Neural cell (in vitro differentiated cells): ENCODE measurements at regions not wholly inside any gene's neighbourhood (a gene's known extent, or its start where the extent isn't known, plus 50 kb on each side); places are given as distances from the start of the nearest gene placed in this dataset.

Experiments
- CTCF ChIP-seq: fragments of 450-650 bp; IDR thresholded peaks from 2 replicates; pipeline ENCODE4 v1.5.1; 2014; ENCODE audit warnings: antibody characterized with exemption, mild to moderate bottlenecking, moderate library complexity; ENCODE audit not compliant: poor library complexity, severe bottlenecking
- EP300 ChIP-seq: fragments of 450-650 bp; conservative IDR thresholded peaks from 2 replicates; pipeline ENCODE4 v1.6.1; 2014; ENCODE audit warnings: antibody characterized with exemption, mild to moderate bottlenecking, moderate library complexity; ENCODE audit not compliant: poor library complexity, severe bottlenecking
- EZH2 ChIP-seq: fragments of 200-600, 300-800 bp; shearing (Covaris generic), sonication (generic); IDR thresholded peaks from 2 replicates; pipeline ENCODE4 v1.6.1; 2014; ENCODE audit warnings: antibody characterized with exemption, low read length, borderline replicate concordance, mild to moderate bottlenecking; ENCODE audit not compliant: insufficient read depth, poor library complexity, severe bottlenecking
- MXI1 ChIP-seq: fragments of 450-650 bp; conservative IDR thresholded peaks from 2 replicates; pipeline ENCODE4 v1.6.1; 2014; ENCODE audit warnings: antibody characterized with exemption, mild to moderate bottlenecking; ENCODE audit not compliant: poor library complexity, severe bottlenecking
- POLR2AphosphoS5 ChIP-seq: IDR thresholded peaks from 2 replicates; pipeline ENCODE4 v1.6.1; 2012
- RAD21 ChIP-seq: fragments of 450-650 bp; conservative IDR thresholded peaks from 2 replicates; pipeline ENCODE4 v1.6.1; 2014; ENCODE audit warnings: antibody characterized with exemption, mild to moderate bottlenecking, moderate library complexity
- REST ChIP-seq: IDR thresholded peaks from 2 replicates; pipeline ENCODE4 v1.6.1; 2012; ENCODE audit warnings: borderline replicate concordance
- SMC3 ChIP-seq: fragments of 450-650 bp; conservative IDR thresholded peaks from 2 replicates; pipeline ENCODE4 v1.6.1; 2014; ENCODE audit warnings: antibody characterized with exemption, mild to moderate bottlenecking, moderate library complexity; ENCODE audit not compliant: poor library complexity
- TAF1 ChIP-seq: IDR thresholded peaks from 2 replicates; pipeline ENCODE4 v1.6.1; 2012; ENCODE audit warnings: low read depth

- TF ChIP-seq EZH2 = no peak
- TF ChIP-seq CTCF = no peak
- no peak for TF ChIP-seq EP300
- TF ChIP-seq SMC3 = no peak
- TF ChIP-seq POLR2AphosphoS5 = no peak
- no peak for TF ChIP-seq REST
- TF ChIP-seq TAF1 = no peak
- no peak for TF ChIP-seq RAD21
- TF ChIP-seq MXI1 = no peak
Measured at GRCh38 chr3:175893566-175893965, 1034.4 kb downstream of the NAALADL2 start.
